DOHH2 (cell line): ENCODE measurements at regions not wholly inside any gene's neighbourhood (a gene's known extent, or its start where the extent isn't known, plus 50 kb on each side); places are given as distances from the start of the nearest gene placed in this dataset.

Source experiments
- H3F3A ChIP-seq: fragments of 200-600 bp; sonication (generic), shearing (Covaris generic); 2 replicates; pipeline ENCODE4 v1.6.0; 2016; ENCODE audit warnings: antibody characterized with exemption, mild to moderate bottlenecking; ENCODE audit not compliant: control insufficient read depth, insufficient read depth
- H3K27ac ChIP-seq: fragments of 200-600 bp; sonication (generic); 2 replicates; pipeline ENCODE4 v1.5.1; 2014; ENCODE audit warnings: low read depth, mild to moderate bottlenecking, low read length, moderate library complexity
- H3K27me3 ChIP-seq: fragments of 200-600 bp; sonication (generic); 2 replicates; pipeline ENCODE4 v1.6.1; 2014; ENCODE audit warnings: mild to moderate bottlenecking, low read length, mixed read lengths; ENCODE audit not compliant: control insufficient read depth
- H3K36me3 ChIP-seq: fragments of 200-600 bp; sonication (generic); 2 replicates; pipeline ENCODE4 v1.6.1; 2014; ENCODE audit warnings: mild to moderate bottlenecking, low read length, moderate library complexity, mixed read lengths; ENCODE audit not compliant: control insufficient read depth
- H3K4me1 ChIP-seq: fragments of 200-600 bp; sonication (generic); 2 replicates; pipeline ENCODE4 v1.6.1; 2014; ENCODE audit warnings: mild to moderate bottlenecking, low read length, mixed read lengths; ENCODE audit not compliant: control insufficient read depth
- H3K4me2 ChIP-seq: fragments of 200-600 bp; sonication (generic); 2 replicates; pipeline ENCODE4 v1.6.0; 2014; ENCODE audit warnings: mild to moderate bottlenecking, low read length, moderate library complexity
- H3K4me3 ChIP-seq: fragments of 200-600 bp; sonication (generic); 2 replicates; pipeline ENCODE4 v1.5.1; 2014; ENCODE audit warnings: mild to moderate bottlenecking, low read length, mixed read lengths
- H3K79me2 ChIP-seq: fragments of 200-600 bp; sonication (generic); 2 replicates; pipeline ENCODE4 v1.6.1; 2014; ENCODE audit warnings: mild to moderate bottlenecking, low read length, mixed read lengths; ENCODE audit not compliant: control insufficient read depth
- H3K9me2 ChIP-seq: fragments of 200-600 bp; sonication (generic); replicated peaks from 2 replicates; pipeline ENCODE4 v1.6.1; 2014; ENCODE audit warnings: mild to moderate bottlenecking, low read length, mixed read lengths; ENCODE audit not compliant: control insufficient read depth
- H3K9me3 ChIP-seq: fragments of 200-600 bp; sonication (generic); 2 replicates; pipeline ENCODE4 v1.6.1; 2014; ENCODE audit warnings: antibody characterized with exemption, low read length, mixed read lengths; ENCODE audit not compliant: control insufficient read depth, insufficient read depth
- H4K20me1 ChIP-seq: fragments of 200-600 bp; sonication (generic); 2 replicates; pipeline ENCODE4 v1.6.0; 2014; ENCODE audit warnings: low read depth, mild to moderate bottlenecking, antibody characterized with exemption, low read length, moderate library complexity; ENCODE audit not compliant: control insufficient read depth, insufficient read depth
- CTCF ChIP-seq: fragments of 200-600 bp; sonication (generic); IDR thresholded peaks from one replicate; pipeline ENCODE4 v1.5.1; 2014; ENCODE audit warnings: antibody characterized with exemption, mild to moderate bottlenecking, low read depth, low read length; ENCODE audit not compliant: poor library complexity, severe bottlenecking
- EZH2phosphoT487 ChIP-seq: fragments of 200-600 bp; sonication (generic); IDR thresholded peaks from 2 replicates; pipeline ENCODE4 v1.6.1; 2017; ENCODE audit warnings: borderline replicate concordance, mild to moderate bottlenecking, antibody characterized with exemption, low read length, moderate library complexity, mixed read lengths

DNA sequence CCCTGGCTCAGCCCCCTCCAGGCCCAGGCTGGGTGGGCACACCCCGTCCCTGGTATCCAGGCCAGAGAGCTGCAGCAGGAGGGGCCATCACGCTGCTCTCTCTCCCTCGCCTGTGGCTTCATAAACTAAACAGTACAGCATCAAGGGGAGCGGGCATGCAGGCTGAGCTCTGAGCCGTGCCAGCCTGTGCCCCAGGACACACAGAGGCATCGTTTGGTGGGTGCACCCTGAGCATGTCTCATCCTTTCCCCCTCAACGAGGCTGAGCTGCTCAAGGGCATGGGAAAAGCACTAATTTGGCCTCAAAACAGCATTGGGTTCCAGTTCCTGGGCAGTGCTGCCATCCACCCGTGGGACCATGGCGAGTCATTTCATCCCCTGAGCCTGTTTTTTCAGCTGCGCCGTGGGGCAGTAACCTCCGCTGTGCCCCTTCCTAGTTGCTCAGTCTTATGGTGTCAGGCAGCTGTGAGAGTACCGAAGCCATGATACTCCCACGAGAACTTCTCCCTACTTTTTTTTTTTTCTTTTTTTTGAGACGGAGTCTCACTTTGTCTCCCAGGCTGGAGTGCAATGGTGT, 79.6 kb downstream of the CPN2 start:
- no peaks in the 10 kb centered on the region for H3K79me2 ChIP-seq
- no peak overlapping the region for H3K4me3 ChIP-seq
- no peaks in the 10 kb centered on the region for H3K36me3 ChIP-seq
- H3K27me3 ChIP-seq, result no peaks in the 10 kb centered on the region
- H3F3A ChIP-seq, result no peaks in the 10 kb centered on the region
- no peak overlapping the region for H3K4me2 ChIP-seq
- H3K9me3 ChIP-seq, result no peaks in the 10 kb centered on the region
- no peaks in the 10 kb centered on the region for H3K9me2 ChIP-seq
- no peak overlapping the region for H3K27ac ChIP-seq
- H4K20me1 ChIP-seq, result no peaks in the 10 kb centered on the region
- H3K4me1 ChIP-seq, result no peaks in the 10 kb centered on the region
- TF ChIP-seq CTCF, result no peak

- Histone ChIP-seq H3K9me2 (no peaks in the 10 kb centered on the region), H3K9me3 (no peaks in the 10 kb centered on the region), H3K27ac (no peak overlapping the region), H3K79me2 (no peaks in the 10 kb centered on the region), H3K4me3 (no peak overlapping the region), H3F3A (no peaks in the 10 kb centered on the region), H3K4me1 (no peaks in the 10 kb centered on the region), H3K27me3 (no peaks in the 10 kb centered on the region), H3K36me3 (no peaks in the 10 kb centered on the region), H4K20me1 (no peaks in the 10 kb centered on the region), H3K4me2 (no peak overlapping the region)
- TF ChIP-seq EZH2phosphoT487, result no peak
- no peak for TF ChIP-seq CTCF
Observed at GRCh38 chr3:194272221-194272620, 78.9 kb downstream of the CPN2 start.

DNA sequence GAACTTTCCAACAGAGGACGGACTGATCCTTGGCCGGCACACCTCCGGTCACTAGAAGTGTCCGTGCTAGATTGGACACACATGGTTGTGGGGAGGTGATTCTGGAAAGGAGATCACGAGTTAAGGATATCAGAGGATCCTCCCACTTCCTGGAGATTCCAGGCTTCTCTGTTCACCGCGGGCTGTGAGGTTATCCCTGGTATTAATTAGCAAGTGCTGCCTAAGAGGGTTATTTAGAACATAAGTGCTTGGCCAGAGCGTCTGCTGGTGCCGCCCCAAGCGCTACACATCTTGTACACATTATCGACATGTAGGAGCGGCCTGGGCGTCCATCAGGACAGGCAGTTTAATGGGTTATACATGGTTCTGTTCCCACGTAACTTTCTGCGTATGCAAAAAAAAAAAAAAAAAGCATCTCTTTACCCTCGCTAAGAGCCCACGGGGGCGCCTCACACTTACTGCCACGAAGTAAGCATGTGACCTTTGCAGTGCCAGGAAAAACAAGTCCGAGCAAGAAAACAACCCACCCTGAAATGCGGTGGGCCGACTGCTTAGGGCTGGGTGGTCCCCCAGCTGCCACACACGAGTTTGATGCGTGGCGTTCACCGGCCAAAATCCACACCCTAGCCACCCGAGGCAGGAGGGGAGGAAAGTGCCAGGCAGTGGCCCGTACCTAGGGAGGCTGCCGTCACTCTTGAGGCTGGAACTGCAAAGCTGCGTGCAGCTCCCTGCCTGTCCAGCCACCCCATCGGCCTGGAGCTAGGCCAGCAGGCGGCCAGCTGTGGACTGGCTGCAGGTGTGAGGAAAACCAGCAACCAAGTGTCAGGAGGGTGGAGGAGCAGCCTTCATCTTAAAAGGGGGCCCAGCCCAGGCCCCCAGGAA, 78.0 kb downstream of the CPN2 start:
- Histone ChIP-seq H3K36me3 (no peaks in the 10 kb centered on the region), H3K4me1 (no peaks in the 10 kb centered on the region), H3K9me3 (no peaks in the 10 kb centered on the region), H3F3A (no peaks in the 10 kb centered on the region), H3K79me2 (no peaks in the 10 kb centered on the region), H3K27ac (no peak overlapping the region), H4K20me1 (no peaks in the 10 kb centered on the region), H3K9me2 (no peaks in the 10 kb centered on the region), H3K27me3 (no peaks in the 10 kb centered on the region), H3K4me3 (no peak overlapping the region), H3K4me2 (no peak overlapping the region)
- no peak for TF ChIP-seq CTCF
- no peak for TF ChIP-seq EZH2phosphoT487
